SK-N-SH treated with all-trans-retinoic acid at 6 μM for 48 hours (cell line): ENCODE measurements at regions not wholly inside any gene's neighbourhood (a gene's known extent, or its start where the extent isn't known, plus 50 kb on each side); places are given as distances from the start of the nearest gene placed in this dataset.
"Not testable (repeated sequence)": the region's sequence is repeated elsewhere in the genome, so short reads cannot be mapped to it uniquely, and the experiment has no call there.

Experiments used
- ATAC-seq: fragments of 200-7000 bp; cut with Tn5 transposase; 3 replicates; pipeline ENCODE4 v1.9.1; 2020; ENCODE audit warnings: mild to moderate bottlenecking, moderate library complexity
- ARNTL ChIP-seq: fragments of 450-650 bp; formaldehyde crosslinking; IDR thresholded peaks from 2 replicates; pipeline ENCODE4 v1.5.0; 2020; ENCODE audit warnings: low read depth, mild to moderate bottlenecking, moderate library complexity, borderline replicate concordance
- BACH2 ChIP-seq: fragments of 250-450 bp; sonication (Bioruptor Pico); IDR thresholded peaks from 2 replicates; pipeline ENCODE4 v1.9.0; 2021; ENCODE audit warnings: mild to moderate bottlenecking, borderline replicate concordance
- CSDC2 ChIP-seq: fragments of 250-450 bp; sonication (Bioruptor Pico); IDR thresholded peaks from 2 replicates; pipeline ENCODE4 v1.5.0; 2020; ENCODE audit warnings: mild to moderate bottlenecking, moderate library complexity
- ESRRG ChIP-seq: fragments of 250-450 bp; sonication (Bioruptor Pico); IDR thresholded peaks from 2 replicates; pipeline ENCODE4 v1.6.1; 2021; ENCODE audit warnings: mild to moderate bottlenecking
- GLIS3 ChIP-seq: fragments of 250-450 bp; sonication (Bioruptor Pico); IDR thresholded peaks from 2 replicates; pipeline ENCODE4 v1.5.0; 2020; ENCODE audit warnings: mild to moderate bottlenecking, moderate library complexity
- ISL1 ChIP-seq: fragments of 250-450 bp; sonication (Bioruptor Pico); IDR thresholded peaks from 2 replicates; pipeline ENCODE4 v2.1.2; 2022; ENCODE audit warnings: mild to moderate bottlenecking, moderate library complexity
- OSR1 ChIP-seq: fragments of 250-450 bp; sonication (Bioruptor Pico); IDR thresholded peaks from 2 replicates; pipeline ENCODE4 v1.8.0; 2022; ENCODE audit warnings: moderate library complexity, mild to moderate bottlenecking, inconsistent platforms
- PPARA ChIP-seq: fragments of 250-450 bp; sonication (Bioruptor Pico); IDR thresholded peaks from 2 replicates; pipeline ENCODE4 v1.5.0; 2020; ENCODE audit warnings: mild to moderate bottlenecking, borderline replicate concordance
- RARB ChIP-seq: fragments of 250-450 bp; sonication (Bioruptor Pico); IDR thresholded peaks from 2 replicates; pipeline ENCODE4 v1.8.0; 2021; ENCODE audit warnings: mild to moderate bottlenecking, moderate library complexity
- SNAI2 ChIP-seq: fragments of 250-450 bp; sonication (Bioruptor Pico); IDR thresholded peaks from 2 replicates; pipeline ENCODE4 v1.5.0; 2020; ENCODE audit warnings: mild to moderate bottlenecking, moderate library complexity
- TCF4 ChIP-seq: fragments of 250-450 bp; sonication (Bioruptor Pico); IDR thresholded peaks from 2 replicates; pipeline ENCODE4 v1.8.0; 2021; ENCODE audit warnings: mild to moderate bottlenecking, moderate library complexity, borderline replicate concordance
- ZC3H10 ChIP-seq: fragments of 250-450 bp; sonication (Bioruptor Pico); IDR thresholded peaks from 2 replicates; pipeline ENCODE4 v1.5.1; 2021; ENCODE audit warnings: mild to moderate bottlenecking, moderate library complexity
- ZFP3 ChIP-seq: fragments of 250-450 bp; sonication (Bioruptor Pico); IDR thresholded peaks from 2 replicates; pipeline ENCODE4 v1.5.0; 2020; ENCODE audit warnings: mild to moderate bottlenecking, moderate library complexity
- ZFP30 ChIP-seq: fragments of 450-650 bp; formaldehyde crosslinking; IDR thresholded peaks from 2 replicates; pipeline ENCODE4 v1.5.0; 2022; ENCODE audit warnings: mild to moderate bottlenecking, moderate library complexity
- ZNF565 ChIP-seq: fragments of 450-650 bp; formaldehyde crosslinking; conservative IDR thresholded peaks from 2 replicates; pipeline ENCODE4 v1.5.0; 2020; ENCODE audit warnings: low read depth, mild to moderate bottlenecking, moderate library complexity
- ZNF70 ChIP-seq: fragments of 450-650 bp; formaldehyde crosslinking; IDR thresholded peaks from 2 replicates; pipeline ENCODE4 v1.5.0; 2020; ENCODE audit warnings: mild to moderate bottlenecking, moderate library complexity
- ZNF8 ChIP-seq: fragments of 450-650 bp; formaldehyde crosslinking; IDR thresholded peaks from 2 replicates; pipeline ENCODE4 v1.5.0; 2020; ENCODE audit warnings: mild to moderate bottlenecking, moderate library complexity
- TF ChIP-seq, protein P1 (sequence below): fragments of 250-450 bp; sonication (Bioruptor Pico); IDR thresholded peaks from 2 replicates; pipeline ENCODE4 v1.5.1; 2020; ENCODE audit warnings: low read depth, mild to moderate bottlenecking, moderate library complexity
- TF ChIP-seq, protein P2 (sequence below): fragments of 250-450 bp; sonication (Bioruptor Pico); IDR thresholded peaks from 2 replicates; pipeline ENCODE4 v1.8.0; 2020; ENCODE audit warnings: mild to moderate bottlenecking, moderate library complexity, borderline replicate concordance
- TF ChIP-seq, protein P3 (sequence below): fragments of 250-450 bp; sonication (Bioruptor Pico); IDR thresholded peaks from 2 replicates; pipeline ENCODE4 v1.8.0; 2021; ENCODE audit warnings: low read depth, mild to moderate bottlenecking, moderate library complexity, borderline replicate concordance
- TF ChIP-seq, protein P4 (sequence below): fragments of 250-450 bp; sonication (Bioruptor Pico); IDR thresholded peaks from 2 replicates; pipeline ENCODE4 v1.5.0; 2020; ENCODE audit warnings: mild to moderate bottlenecking, moderate library complexity
- TF ChIP-seq, protein P5 (sequence below): fragments of 250-450 bp; sonication (Bioruptor Pico); IDR thresholded peaks from 2 replicates; pipeline ENCODE4 v1.5.1; 2021; ENCODE audit warnings: mild to moderate bottlenecking, moderate library complexity

DNA sequence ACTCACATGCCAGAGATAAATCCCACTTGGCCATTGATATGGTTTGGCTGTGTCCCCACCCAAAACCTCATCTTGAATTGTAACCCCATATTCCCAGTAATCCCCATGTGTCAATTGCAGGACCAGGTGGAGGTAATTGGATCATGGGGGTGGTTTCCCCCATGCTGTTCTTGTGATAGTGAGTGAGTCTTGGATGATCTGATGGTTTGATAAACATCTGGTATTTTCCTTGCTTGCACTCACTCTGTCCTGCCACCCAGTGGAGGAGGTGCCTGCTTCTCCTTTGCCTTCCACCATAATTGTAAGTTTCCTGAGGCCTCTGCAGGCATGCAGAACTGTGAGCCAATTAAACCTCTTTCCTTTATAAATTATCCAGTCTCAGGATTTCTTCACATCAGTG, 50.4 kb upstream of the B3GAT2 start:
- not testable (repeated sequence) for ATAC-seq

DNA sequence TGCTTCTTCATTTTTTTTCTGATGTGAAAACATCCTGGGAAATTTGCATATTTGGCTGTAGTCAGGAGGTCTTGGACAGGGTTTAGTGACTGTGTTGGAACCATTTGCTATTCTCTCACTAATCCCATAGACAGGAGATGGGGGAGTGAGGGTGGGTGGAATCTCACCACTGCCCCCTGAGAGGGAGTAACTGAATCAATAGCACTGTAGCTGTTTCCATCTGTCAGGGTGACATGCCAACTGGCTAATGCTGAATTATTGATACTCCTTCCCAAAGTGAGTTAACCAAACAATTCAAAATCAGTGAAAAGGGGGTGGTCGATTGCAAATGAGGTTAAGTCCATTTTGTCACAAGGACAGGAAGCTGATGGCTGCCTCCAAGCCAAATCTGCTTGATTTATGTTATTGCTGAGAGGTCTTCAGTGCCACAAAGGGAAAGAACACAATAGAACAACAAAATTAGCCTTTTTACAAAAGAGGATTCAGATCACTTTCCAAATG, 55.1 kb upstream of the B3GAT2 start:
- TF ChIP-seq ZFP3, result no peak
- TF ChIP-seq CSDC2 (CRISPR knock-in tag), result no peak
- no peak for TF ChIP-seq ZNF70 (CRISPR knock-in tag)
- TF ChIP-seq ARNTL, result no peak
- TF ChIP-seq ZNF565, result no peak
- no peak for TF ChIP-seq TCF4
- TF ChIP-seq, all 23 proteins: peak for 0
- ATAC-seq, result no peak

DNA sequence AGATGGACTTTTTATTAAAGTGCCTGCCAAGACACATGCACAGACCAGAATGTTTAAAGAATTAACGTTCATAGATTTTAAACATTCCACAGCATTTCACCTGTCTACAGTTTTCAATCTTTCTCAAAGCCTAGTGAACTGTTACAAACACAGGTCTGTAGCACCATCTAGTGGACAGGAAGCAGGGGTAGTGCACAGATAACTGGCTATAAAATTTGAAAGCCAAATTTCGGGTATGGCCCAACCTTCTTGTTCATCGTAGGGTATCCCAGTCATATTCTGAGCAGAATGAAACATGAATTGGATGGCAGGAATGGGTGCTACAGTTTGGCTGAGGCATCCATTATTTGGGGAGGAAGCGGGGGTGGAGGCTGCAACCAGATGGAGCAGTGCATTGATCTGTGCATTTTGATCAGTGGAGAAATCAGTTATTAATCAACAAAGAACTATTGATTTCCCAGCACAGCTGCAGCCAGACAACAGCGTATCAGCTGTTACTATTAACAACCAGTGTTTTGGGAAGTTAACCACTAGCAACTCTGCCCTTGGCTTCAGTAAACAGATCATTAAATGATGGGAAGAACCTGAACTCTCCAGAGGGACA, 56.1 kb upstream of the B3GAT2 start:
- TF ChIP-seq CSDC2 (CRISPR knock-in tag), result no peak
- no peak for TF ChIP-seq OSR1 (CRISPR knock-in tag)
- no peak for TF ChIP-seq ZFP30 (CRISPR knock-in tag)
- ATAC-seq, result peak; percentile 94

DNA sequence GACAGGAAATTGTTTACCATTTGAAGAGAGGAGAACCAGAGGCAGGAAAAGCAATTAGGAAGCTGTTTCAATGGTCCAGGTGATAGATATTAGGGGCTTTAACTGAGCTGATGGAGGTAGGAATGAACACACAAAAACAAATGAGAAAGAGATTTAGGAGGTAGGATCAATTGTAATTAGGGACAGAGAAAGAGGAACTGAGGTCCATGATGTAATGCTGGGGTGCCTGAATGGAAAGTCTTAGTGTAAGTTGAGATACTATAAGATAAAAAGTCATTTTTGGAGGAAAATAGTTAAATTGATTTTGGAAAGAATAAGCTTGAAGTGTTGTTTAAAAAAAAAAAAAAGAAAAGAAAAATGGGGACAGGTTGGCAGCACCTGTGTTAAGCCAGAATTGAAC, 58.5 kb upstream of the B3GAT2 start:
- no peak for TF ChIP-seq TCF4
- TF ChIP-seq ISL1 (CRISPR knock-in tag), result no peak
- TF ChIP-seq SNAI2 (CRISPR knock-in tag), result no peak
- no peak for TF ChIP-seq ESRRG (CRISPR knock-in tag)
- TF ChIP-seq ZNF565, result no peak
- TF ChIP-seq BACH2 (CRISPR knock-in tag), result no peak
- no peak for TF ChIP-seq RARB (CRISPR knock-in tag)
- TF ChIP-seq, protein P1, sequence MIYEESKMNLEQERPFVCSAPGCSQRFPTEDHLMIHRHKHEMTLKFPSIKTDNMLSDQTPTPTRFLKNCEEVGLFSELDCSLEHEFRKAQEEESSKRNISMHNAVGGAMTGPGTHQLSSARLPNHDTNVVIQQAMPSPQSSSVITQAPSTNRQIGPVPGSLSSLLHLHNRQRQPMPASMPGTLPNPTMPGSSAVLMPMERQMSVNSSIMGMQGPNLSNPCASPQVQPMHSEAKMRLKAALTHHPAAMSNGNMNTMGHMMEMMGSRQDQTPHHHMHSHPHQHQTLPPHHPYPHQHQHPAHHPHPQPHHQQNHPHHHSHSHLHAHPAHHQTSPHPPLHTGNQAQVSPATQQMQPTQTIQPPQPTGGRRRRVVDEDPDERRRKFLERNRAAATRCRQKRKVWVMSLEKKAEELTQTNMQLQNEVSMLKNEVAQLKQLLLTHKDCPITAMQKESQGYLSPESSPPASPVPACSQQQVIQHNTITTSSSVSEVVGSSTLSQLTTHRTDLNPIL (CRISPR knock-in tag), result no peak
- TF ChIP-seq CSDC2 (CRISPR knock-in tag), result no peak
- no peak for TF ChIP-seq ZFP30 (CRISPR knock-in tag)
- TF ChIP-seq, protein P2, sequence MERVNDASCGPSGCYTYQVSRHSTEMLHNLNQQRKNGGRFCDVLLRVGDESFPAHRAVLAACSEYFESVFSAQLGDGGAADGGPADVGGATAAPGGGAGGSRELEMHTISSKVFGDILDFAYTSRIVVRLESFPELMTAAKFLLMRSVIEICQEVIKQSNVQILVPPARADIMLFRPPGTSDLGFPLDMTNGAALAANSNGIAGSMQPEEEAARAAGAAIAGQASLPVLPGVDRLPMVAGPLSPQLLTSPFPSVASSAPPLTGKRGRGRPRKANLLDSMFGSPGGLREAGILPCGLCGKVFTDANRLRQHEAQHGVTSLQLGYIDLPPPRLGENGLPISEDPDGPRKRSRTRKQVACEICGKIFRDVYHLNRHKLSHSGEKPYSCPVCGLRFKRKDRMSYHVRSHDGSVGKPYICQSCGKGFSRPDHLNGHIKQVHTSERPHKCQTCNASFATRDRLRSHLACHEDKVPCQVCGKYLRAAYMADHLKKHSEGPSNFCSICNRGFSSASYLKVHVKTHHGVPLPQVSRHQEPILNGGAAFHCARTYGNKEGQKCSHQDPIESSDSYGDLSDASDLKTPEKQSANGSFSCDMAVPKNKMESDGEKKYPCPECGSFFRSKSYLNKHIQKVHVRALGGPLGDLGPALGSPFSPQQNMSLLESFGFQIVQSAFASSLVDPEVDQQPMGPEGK (CRISPR knock-in tag), result no peak
- no peak for TF ChIP-seq PPARA (CRISPR knock-in tag)
- TF ChIP-seq ZNF70 (CRISPR knock-in tag), result no peak
- TF ChIP-seq, protein P3, sequence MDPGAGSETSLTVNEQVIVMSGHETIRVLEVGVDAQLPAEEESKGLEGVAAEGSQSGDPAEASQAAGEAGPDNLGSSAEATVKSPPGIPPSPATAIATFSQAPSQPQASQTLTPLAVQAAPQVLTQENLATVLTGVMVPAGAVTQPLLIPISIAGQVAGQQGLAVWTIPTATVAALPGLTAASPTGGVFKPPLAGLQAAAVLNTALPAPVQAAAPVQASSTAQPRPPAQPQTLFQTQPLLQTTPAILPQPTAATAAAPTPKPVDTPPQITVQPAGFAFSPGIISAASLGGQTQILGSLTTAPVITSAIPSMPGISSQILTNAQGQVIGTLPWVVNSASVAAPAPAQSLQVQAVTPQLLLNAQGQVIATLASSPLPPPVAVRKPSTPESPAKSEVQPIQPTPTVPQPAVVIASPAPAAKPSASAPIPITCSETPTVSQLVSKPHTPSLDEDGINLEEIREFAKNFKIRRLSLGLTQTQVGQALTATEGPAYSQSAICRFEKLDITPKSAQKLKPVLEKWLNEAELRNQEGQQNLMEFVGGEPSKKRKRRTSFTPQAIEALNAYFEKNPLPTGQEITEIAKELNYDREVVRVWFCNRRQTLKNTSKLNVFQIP, result no peak
- TF ChIP-seq, protein P4, sequence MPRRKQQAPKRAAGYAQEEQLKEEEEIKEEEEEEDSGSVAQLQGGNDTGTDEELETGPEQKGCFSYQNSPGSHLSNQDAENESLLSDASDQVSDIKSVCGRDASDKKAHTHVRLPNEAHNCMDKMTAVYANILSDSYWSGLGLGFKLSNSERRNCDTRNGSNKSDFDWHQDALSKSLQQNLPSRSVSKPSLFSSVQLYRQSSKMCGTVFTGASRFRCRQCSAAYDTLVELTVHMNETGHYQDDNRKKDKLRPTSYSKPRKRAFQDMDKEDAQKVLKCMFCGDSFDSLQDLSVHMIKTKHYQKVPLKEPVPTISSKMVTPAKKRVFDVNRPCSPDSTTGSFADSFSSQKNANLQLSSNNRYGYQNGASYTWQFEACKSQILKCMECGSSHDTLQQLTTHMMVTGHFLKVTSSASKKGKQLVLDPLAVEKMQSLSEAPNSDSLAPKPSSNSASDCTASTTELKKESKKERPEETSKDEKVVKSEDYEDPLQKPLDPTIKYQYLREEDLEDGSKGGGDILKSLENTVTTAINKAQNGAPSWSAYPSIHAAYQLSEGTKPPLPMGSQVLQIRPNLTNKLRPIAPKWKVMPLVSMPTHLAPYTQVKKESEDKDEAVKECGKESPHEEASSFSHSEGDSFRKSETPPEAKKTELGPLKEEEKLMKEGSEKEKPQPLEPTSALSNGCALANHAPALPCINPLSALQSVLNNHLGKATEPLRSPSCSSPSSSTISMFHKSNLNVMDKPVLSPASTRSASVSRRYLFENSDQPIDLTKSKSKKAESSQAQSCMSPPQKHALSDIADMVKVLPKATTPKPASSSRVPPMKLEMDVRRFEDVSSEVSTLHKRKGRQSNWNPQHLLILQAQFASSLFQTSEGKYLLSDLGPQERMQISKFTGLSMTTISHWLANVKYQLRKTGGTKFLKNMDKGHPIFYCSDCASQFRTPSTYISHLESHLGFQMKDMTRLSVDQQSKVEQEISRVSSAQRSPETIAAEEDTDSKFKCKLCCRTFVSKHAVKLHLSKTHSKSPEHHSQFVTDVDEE (CRISPR knock-in tag), result no peak
- TF ChIP-seq GLIS3 (CRISPR knock-in tag), result no peak
- no peak for TF ChIP-seq ARNTL
- TF ChIP-seq ZNF8, result no peak
- TF ChIP-seq, protein P5, sequence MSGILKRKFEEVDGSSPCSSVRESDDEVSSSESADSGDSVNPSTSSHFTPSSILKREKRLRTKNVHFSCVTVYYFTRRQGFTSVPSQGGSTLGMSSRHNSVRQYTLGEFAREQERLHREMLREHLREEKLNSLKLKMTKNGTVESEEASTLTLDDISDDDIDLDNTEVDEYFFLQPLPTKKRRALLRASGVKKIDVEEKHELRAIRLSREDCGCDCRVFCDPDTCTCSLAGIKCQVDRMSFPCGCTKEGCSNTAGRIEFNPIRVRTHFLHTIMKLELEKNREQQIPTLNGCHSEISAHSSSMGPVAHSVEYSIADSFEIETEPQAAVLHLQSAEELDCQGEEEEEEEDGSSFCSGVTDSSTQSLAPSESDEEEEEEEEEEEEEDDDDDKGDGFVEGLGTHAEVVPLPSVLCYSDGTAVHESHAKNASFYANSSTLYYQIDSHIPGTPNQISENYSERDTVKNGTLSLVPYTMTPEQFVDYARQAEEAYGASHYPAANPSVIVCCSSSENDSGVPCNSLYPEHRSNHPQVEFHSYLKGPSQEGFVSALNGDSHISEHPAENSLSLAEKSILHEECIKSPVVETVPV (CRISPR knock-in tag), result no peak
- no peak for TF ChIP-seq ZC3H10
- TF ChIP-seq, all 23 proteins: peak for 0

More for the DNA sequence above, 58.5 kb upstream of the B3GAT2 start:
- no peak for ATAC-seq
